BE2C (cell line): ENCODE measurements at regions not wholly inside any gene's neighbourhood (a gene's known extent, or its start where the extent isn't known, plus 50 kb on each side); places are given as distances from the start of the nearest gene placed in this dataset.

Experiments
- DNase-seq: peaks from one replicate; pipeline ENCODE4 v3.0.0-alpha.2; 2020
- H3K27me3 ChIP-seq: fragments of 250-450 bp; sonication (Bioruptor Pico); 2 replicates; pipeline ENCODE4 v1.5.1; 2020; ENCODE audit warnings: mild to moderate bottlenecking
- H3K36me3 ChIP-seq: fragments of 250-450 bp; sonication (Bioruptor Pico); 2 replicates; pipeline ENCODE4 v1.5.1; 2020; ENCODE audit warnings: mild to moderate bottlenecking
- H3K4me1 ChIP-seq: fragments of 250-450 bp; sonication (Bioruptor Pico); 2 replicates; pipeline ENCODE4 v1.5.1; 2020
- H3K4me3 ChIP-seq: 2 replicates; pipeline ENCODE4 v1.5.1; 2011; ENCODE audit warnings: low read depth, low read length
- H3K9me3 ChIP-seq: fragments of 250-450 bp; sonication (Bioruptor Pico); 2 replicates; pipeline ENCODE4 v1.5.1; 2020
- TF ChIP-seq, protein P1 (sequence below): IDR thresholded peaks from 2 replicates; pipeline ENCODE4 v1.5.1; 2012; ENCODE audit warnings: mild to moderate bottlenecking, low read depth, low read length

- TF ChIP-seq, protein P1, sequence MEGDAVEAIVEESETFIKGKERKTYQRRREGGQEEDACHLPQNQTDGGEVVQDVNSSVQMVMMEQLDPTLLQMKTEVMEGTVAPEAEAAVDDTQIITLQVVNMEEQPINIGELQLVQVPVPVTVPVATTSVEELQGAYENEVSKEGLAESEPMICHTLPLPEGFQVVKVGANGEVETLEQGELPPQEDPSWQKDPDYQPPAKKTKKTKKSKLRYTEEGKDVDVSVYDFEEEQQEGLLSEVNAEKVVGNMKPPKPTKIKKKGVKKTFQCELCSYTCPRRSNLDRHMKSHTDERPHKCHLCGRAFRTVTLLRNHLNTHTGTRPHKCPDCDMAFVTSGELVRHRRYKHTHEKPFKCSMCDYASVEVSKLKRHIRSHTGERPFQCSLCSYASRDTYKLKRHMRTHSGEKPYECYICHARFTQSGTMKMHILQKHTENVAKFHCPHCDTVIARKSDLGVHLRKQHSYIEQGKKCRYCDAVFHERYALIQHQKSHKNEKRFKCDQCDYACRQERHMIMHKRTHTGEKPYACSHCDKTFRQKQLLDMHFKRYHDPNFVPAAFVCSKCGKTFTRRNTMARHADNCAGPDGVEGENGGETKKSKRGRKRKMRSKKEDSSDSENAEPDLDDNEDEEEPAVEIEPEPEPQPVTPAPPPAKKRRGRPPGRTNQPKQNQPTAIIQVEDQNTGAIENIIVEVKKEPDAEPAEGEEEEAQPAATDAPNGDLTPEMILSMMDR, result no peak
- Histone ChIP-seq H3K9me3 (no peaks in the 10 kb centered on the region), H3K4me3 (no peak overlapping the region), H3K36me3 (no peaks in the 10 kb centered on the region), H3K4me1 (no peaks in the 10 kb centered on the region), H3K27me3 (no peaks in the 10 kb centered on the region)
- no peak for DNase-seq
These were observed 89.6 kb upstream of the BNC2 start for GRCh38 chr9:16960084-16960483.

GRCh38 chr9:16959391-16959790, 88.9 kb upstream of the BNC2 start:
- no peaks in the 10 kb centered on the region for H3K36me3 ChIP-seq
- TF ChIP-seq, protein P1, result no peak
- DNase-seq, result no peak
- H3K9me3 ChIP-seq, result no peaks in the 10 kb centered on the region
- no peaks in the 10 kb centered on the region for H3K4me1 ChIP-seq
- H3K4me3 ChIP-seq, result no peak overlapping the region
- H3K27me3 ChIP-seq, result no peaks in the 10 kb centered on the region

GRCh38 chr9:16954040-16954439, 83.6 kb upstream of the BNC2 start:
- Histone ChIP-seq H3K27me3 (no peaks in the 10 kb centered on the region), H3K36me3 (no peaks in the 10 kb centered on the region), H3K4me3 (no peak overlapping the region), H3K4me1 (no peaks in the 10 kb centered on the region), H3K9me3 (no peaks in the 10 kb centered on the region)
- TF ChIP-seq, protein P1, result no peak
- no peak for DNase-seq

DNA sequence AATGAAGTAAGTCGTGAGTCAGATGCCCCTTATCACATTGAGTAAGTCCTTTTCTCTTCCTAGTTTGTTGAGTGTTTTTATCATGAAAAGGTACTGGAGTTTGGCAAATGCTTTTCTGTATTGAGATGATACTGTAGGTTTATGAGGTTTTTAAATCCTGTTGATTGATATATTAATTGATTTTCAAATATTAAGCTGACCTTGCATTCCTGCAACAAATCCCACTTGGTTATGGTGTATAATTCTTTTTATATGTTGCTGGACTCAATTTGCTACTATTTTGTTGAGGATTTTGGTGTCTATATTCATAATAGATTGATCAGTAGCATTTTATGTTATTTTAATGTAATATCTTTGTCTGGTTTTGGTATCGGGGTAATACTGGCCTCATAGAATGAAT, 81.0 kb upstream of the BNC2 start:
- DNase-seq, result no peak
- Histone ChIP-seq H3K4me3 (no peak overlapping the region), H3K27me3 (no peaks in the 10 kb centered on the region), H3K4me1 (no peaks in the 10 kb centered on the region), H3K36me3 (no peaks in the 10 kb centered on the region), H3K9me3 (no peaks in the 10 kb centered on the region)
- TF ChIP-seq, protein P1, result no peak

- Histone ChIP-seq H3K4me3 (no peak overlapping the region), H3K9me3 (no peaks in the 10 kb centered on the region), H3K36me3 (no peaks in the 10 kb centered on the region), H3K27me3 (no peaks in the 10 kb centered on the region), H3K4me1 (no peaks in the 10 kb centered on the region)
- TF ChIP-seq, protein P1, result no peak
- no peak for DNase-seq
These were observed 79.6 kb upstream of the BNC2 start for GRCh38 chr9:16950051-16950450.

- Histone ChIP-seq H3K4me1 (no peaks in the 10 kb centered on the region), H3K27me3 (no peaks in the 10 kb centered on the region), H3K9me3 (no peaks in the 10 kb centered on the region), H3K4me3 (no peak overlapping the region), H3K36me3 (no peaks in the 10 kb centered on the region)
- TF ChIP-seq, protein P1, result no peak
- DNase-seq, result no peak
These were observed 60.1 kb upstream of the BNC2 start for GRCh38 chr9:16930578-16930977.
